ENCODE measurements at regions not wholly inside any gene's neighbourhood (a gene's known extent, or its start where the extent isn't known, plus 50 kb on each side); places are given as distances from the start of the nearest gene placed in this dataset.

GRCh38 chr21:38744861-38745260 lies 60.9 kb upstream of the ETS2 start:
- TF ChIP-seq CTCF (IDR thresholded peaks at IDR 0.05) (no peak), POLR2A (IDR thresholded peaks at IDR 0.05) (no peak)
